ENCODE measurements at regions not wholly inside any gene's neighbourhood (a gene's known extent, or its start where the extent isn't known, plus 50 kb on each side); places are given as distances from the start of the nearest gene placed in this dataset.

GRCh38 chr10:7486528-7486927, 75.7 kb upstream of the SFMBT2 start:
- H3K4me3 ChIP-seq (replicated peaks in 1 of 4; ENCODE audit: control extremely low read depth in 1 of 4, insufficient read depth in 1 of 4, low read depth in 3 of 4, low read length in 4 of 4), result no peak overlapping the region
- H3K9ac ChIP-seq (ENCODE audit: insufficient read depth, low read length), result no peak overlapping the region
- H2AFZ ChIP-seq (ENCODE audit: low read length), result no peak overlapping the region
- no peaks in the 10 kb centered on the region for H3K36me3 ChIP-seq (ENCODE audit: control insufficient read depth, insufficient read depth, low read length)
- H3K4me2 ChIP-seq (ENCODE audit: extremely low read depth, insufficient read depth, low read length), result no peak overlapping the region
- TF ChIP-seq CTCF (conservative IDR thresholded peaks at IDR 0.05 in 1 of 2, IDR thresholded peaks at IDR 0.05 in 1 of 2; ENCODE audit: low read depth in 1 of 2, low read length in 2 of 2), result no peak
- no peak for TF ChIP-seq EZH2 (IDR thresholded peaks at IDR 0.05; ENCODE audit: low read length, missing control alignments)
- H3K27me3 ChIP-seq (ENCODE audit: control insufficient read depth, insufficient read depth, low read length), result no peaks in the 10 kb centered on the region
- H3K9me3 ChIP-seq (ENCODE audit: control insufficient read depth, insufficient read depth, low read depth, low read length), result no peaks in the 10 kb centered on the region
- H3K27ac ChIP-seq (ENCODE audit: insufficient read depth, low read length), result no peak overlapping the region
- no peaks in the 10 kb centered on the region for H4K20me1 ChIP-seq (ENCODE audit: control insufficient read depth, extremely low read depth, insufficient read depth, low read length)
- H3K79me2 ChIP-seq (ENCODE audit: control insufficient read depth, insufficient read depth, low read length), result no peaks in the 10 kb centered on the region
- H3K4me1 ChIP-seq (ENCODE audit: control insufficient read depth, extremely low read depth, insufficient read depth, low read length), result no peaks in the 10 kb centered on the region
- no peak for DNase-seq (ENCODE audit: low read depth in 2 of 2)

GRCh38 chr10:7485799-7486198, 75.0 kb upstream of the SFMBT2 start:
- Histone ChIP-seq H2AFZ (ENCODE audit: low read length) (no peak overlapping the region), H4K20me1 (ENCODE audit: control insufficient read depth, extremely low read depth, insufficient read depth, low read length) (no peaks in the 10 kb centered on the region), H3K4me1 (ENCODE audit: control insufficient read depth, extremely low read depth, insufficient read depth, low read length) (no peaks in the 10 kb centered on the region), H3K27ac (ENCODE audit: insufficient read depth, low read length) (no peak overlapping the region), H3K9ac (ENCODE audit: insufficient read depth, low read length) (no peak overlapping the region), H3K27me3 (ENCODE audit: control insufficient read depth, insufficient read depth, low read length) (no peaks in the 10 kb centered on the region), H3K79me2 (ENCODE audit: control insufficient read depth, insufficient read depth, low read length) (no peaks in the 10 kb centered on the region), H3K4me3 (replicated peaks in 1 of 4; ENCODE audit: control extremely low read depth in 1 of 4, insufficient read depth in 1 of 4, low read depth in 3 of 4, low read length in 4 of 4) (no peak overlapping the region), H3K9me3 (ENCODE audit: control insufficient read depth, insufficient read depth, low read depth, low read length) (no peaks in the 10 kb centered on the region), H3K36me3 (ENCODE audit: control insufficient read depth, insufficient read depth, low read length) (no peaks in the 10 kb centered on the region), H3K4me2 (ENCODE audit: extremely low read depth, insufficient read depth, low read length) (no peak overlapping the region)
- DNase-seq (ENCODE audit: low read depth in 2 of 2), result no peak
- no peak for TF ChIP-seq CTCF (conservative IDR thresholded peaks at IDR 0.05 in 1 of 2, IDR thresholded peaks at IDR 0.05 in 1 of 2; ENCODE audit: low read depth in 1 of 2, low read length in 2 of 2)
- TF ChIP-seq EZH2 (IDR thresholded peaks at IDR 0.05; ENCODE audit: low read length, missing control alignments), result no peak

- TF ChIP-seq EZH2 (IDR thresholded peaks at IDR 0.05; ENCODE audit: low read length, missing control alignments) (no peak), CTCF (conservative IDR thresholded peaks at IDR 0.05 in 1 of 2, IDR thresholded peaks at IDR 0.05 in 1 of 2; ENCODE audit: low read depth in 1 of 2, low read length in 2 of 2) (no peak)
- no peaks in the 10 kb centered on the region for H4K20me1 ChIP-seq (ENCODE audit: control insufficient read depth, extremely low read depth, insufficient read depth, low read length)
- no peak overlapping the region for H3K27ac ChIP-seq (ENCODE audit: insufficient read depth, low read length)
- H3K27me3 ChIP-seq (ENCODE audit: control insufficient read depth, insufficient read depth, low read length), result no peaks in the 10 kb centered on the region
- H3K4me2 ChIP-seq (ENCODE audit: extremely low read depth, insufficient read depth, low read length), result no peak overlapping the region
- H3K4me3 ChIP-seq (replicated peaks in 1 of 4; ENCODE audit: control extremely low read depth in 1 of 4, insufficient read depth in 1 of 4, low read depth in 3 of 4, low read length in 4 of 4), result peak overlapping the region in 1 of 4 experiments; percentile 25
- H3K4me1 ChIP-seq (ENCODE audit: control insufficient read depth, extremely low read depth, insufficient read depth, low read length), result no peaks in the 10 kb centered on the region
- no peaks in the 10 kb centered on the region for H3K9me3 ChIP-seq (ENCODE audit: control insufficient read depth, insufficient read depth, low read depth, low read length)
- no peak overlapping the region for H2AFZ ChIP-seq (ENCODE audit: low read length)
- H3K9ac ChIP-seq (ENCODE audit: insufficient read depth, low read length), result no peak overlapping the region
- DNase-seq (ENCODE audit: low read depth in 2 of 2), result no peak
- H3K36me3 ChIP-seq (ENCODE audit: control insufficient read depth, insufficient read depth, low read length), result no peaks in the 10 kb centered on the region
- H3K79me2 ChIP-seq (ENCODE audit: control insufficient read depth, insufficient read depth, low read length), result no peaks in the 10 kb centered on the region
These were observed 74.4 kb upstream of the SFMBT2 start for GRCh38 chr10:7485244-7485556.

Measured in fibroblast of lung (primary cell).